Endothelial cell of umbilical vein (primary cell): ENCODE measurements at regions not wholly inside any gene's neighbourhood (a gene's known extent, or its start where the extent isn't known, plus 50 kb on each side); places are given as distances from the start of the nearest gene placed in this dataset.

Experiments
- BruUV-seq: library from RNA; stranded (reverse); fragments of 400-500 nt; replicated peaks from 2 replicates; lab custom pipeline; 2021; lab: Mats Ljungman, UMichigan
- CTCF ChIA-PET: fragments of 300-600, 350-600 bp; sonication (Branson Sonifier 250); formaldehyde crosslinking; loops from one replicate; lab custom pipeline; 2021; ENCODE audit warnings: antibody characterized with exemption, inconsistent platforms; lab: Charles Lee
- POLR2A ChIA-PET: fragments of 300-600, 350-600 bp; sonication (Branson Sonifier 250); formaldehyde crosslinking; loops from one replicate; lab custom pipeline; 2021; ENCODE audit warnings: antibody characterized with exemption, inconsistent platforms; lab: Charles Lee
- DNase-seq: peaks from one replicate; pipeline ENCODE4 v3.0.0-alpha.2; 2011; ENCODE audit warnings: low read depth, low spot score
- FAIRE-seq: peaks from 2 replicates; lab custom pipeline; 2011; peaks lifted over from hg19 to GRCh38; lab: Jason Lieb, UNC
- H2AFZ ChIP-seq: 2 replicates; pipeline ENCODE4 v1.6.0; 2012; ENCODE audit warnings: low read depth, low read length, control low read depth, inconsistent platforms
- H3K27ac ChIP-seq: 2 replicates; pipeline ENCODE4 v1.5.1; 2011; ENCODE audit warnings: low read depth, mild to moderate bottlenecking, control low read depth, low read length, moderate library complexity; ENCODE audit not compliant: insufficient read depth
- H3K27me3 ChIP-seq, 2 experiments: 2 replicates each; pipeline versions ENCODE4 v1.6.0 to v1.6.1; 2011; ENCODE audit warnings: low read length in 2 of 2, mixed read lengths in 1 of 2; ENCODE audit not compliant: control insufficient read depth in 2 of 2, insufficient read depth in 2 of 2
- H3K36me3 ChIP-seq, 2 experiments: 2 replicates in 1 of 2; 3 replicates in 1 of 2; pipeline ENCODE4 v1.5.1; 2011; ENCODE audit warnings: low read length in 2 of 2, mild to moderate bottlenecking in 1 of 2, moderate library complexity in 1 of 2; ENCODE audit not compliant: control insufficient read depth in 2 of 2, insufficient read depth in 2 of 2; ENCODE audit errors: extremely low read depth in 1 of 2
- H3K4me1 ChIP-seq: 3 replicates; pipeline ENCODE4 v1.5.1; 2011; ENCODE audit warnings: mild to moderate bottlenecking, low read length; ENCODE audit not compliant: control insufficient read depth, insufficient read depth; ENCODE audit errors: extremely low read depth
- H3K4me2 ChIP-seq: 2 replicates; pipeline ENCODE4 v1.6.1; 2011; ENCODE audit warnings: low read length, control low read depth, mixed read lengths; ENCODE audit not compliant: insufficient read depth
- H3K4me3 ChIP-seq, 3 experiments: fragments of 200-600 bp in 1 of 3; sonication (generic), shearing (Covaris generic) in 1 of 3; replicated peaks in 1 of 3; 2 replicates each; pipeline ENCODE4 v1.5.1; 2011 to 2016; ENCODE audit warnings: control low read depth in 3 of 3, low read length in 3 of 3, mild to moderate bottlenecking in 2 of 3, inconsistent platforms in 1 of 3, low read depth in 1 of 3, moderate library complexity in 1 of 3; ENCODE audit not compliant: insufficient read depth in 1 of 3
- H3K79me2 ChIP-seq: 2 replicates; pipeline ENCODE4 v1.6.0; 2012; ENCODE audit warnings: low read length, inconsistent platforms; ENCODE audit not compliant: control insufficient read depth, insufficient read depth
- H3K9ac ChIP-seq: replicated peaks from 2 replicates; pipeline ENCODE3; 2011; ENCODE audit warnings: low read length, control low read depth; ENCODE audit not compliant: insufficient read depth; ENCODE audit errors: extremely low read depth
- H3K9me1 ChIP-seq: replicated peaks from 3 replicates; pipeline ENCODE4 v1.6.0; 2011; ENCODE audit warnings: mild to moderate bottlenecking, low read length; ENCODE audit not compliant: control insufficient read depth, insufficient read depth; ENCODE audit errors: extremely low read depth
- H3K9me3 ChIP-seq: replicated peaks from 2 replicates; pipeline ENCODE4 v1.5.1; 2012; ENCODE audit warnings: low read length, inconsistent platforms; ENCODE audit not compliant: control insufficient read depth, insufficient read depth
- H4K20me1 ChIP-seq: replicated peaks from 2 replicates; pipeline ENCODE3; 2011; ENCODE audit warnings: mild to moderate bottlenecking, low read length; ENCODE audit not compliant: control insufficient read depth, insufficient read depth; ENCODE audit errors: extremely low read depth
- EZH2 ChIP-seq: IDR thresholded peaks from 2 replicates; pipeline ENCODE4 v1.6.1; 2012; ENCODE audit warnings: borderline replicate concordance, low read depth, mild to moderate bottlenecking, moderate library complexity, low read length, inconsistent platforms; ENCODE audit not compliant: severe bottlenecking
- FOS ChIP-seq: IDR thresholded peaks from 2 replicates; pipeline ENCODE4 v1.6.1; 2011; ENCODE audit warnings: mild to moderate bottlenecking, low read length, moderate library complexity, borderline replicate concordance; ENCODE audit not compliant: insufficient read depth
- GATA2 ChIP-seq: IDR thresholded peaks from 2 replicates; pipeline ENCODE4 v1.7.0; 2011; ENCODE audit warnings: low read depth, mild to moderate bottlenecking, moderate library complexity, mixed read lengths, low read length; ENCODE audit not compliant: insufficient read length, insufficient read depth
- JUN ChIP-seq: IDR thresholded peaks from 2 replicates; pipeline ENCODE4 v1.6.1; 2011; ENCODE audit warnings: borderline replicate concordance, low read depth; ENCODE audit not compliant: insufficient read length, insufficient read depth
- MYC ChIP-seq: IDR thresholded peaks from one replicate; pipeline ENCODE4 v1.6.1; 2011; ENCODE audit warnings: mild to moderate bottlenecking, low read depth, low read length
- POLR2A ChIP-seq: IDR thresholded peaks from 2 replicates; pipeline ENCODE4 v1.6.1; 2012; ENCODE audit warnings: low read depth, mild to moderate bottlenecking, control low read depth, low read length
- POLR2AphosphoS5 ChIP-seq: IDR thresholded peaks from 2 replicates; pipeline ENCODE4 v1.6.1; 2012; ENCODE audit warnings: low read depth, mild to moderate bottlenecking, control low read depth, low read length, moderate library complexity; ENCODE audit not compliant: insufficient read depth
- dilution Hi-C: fragments of 300-500 bp; cut with MboI; formaldehyde crosslinking; loops from one replicate; pipeline ENCODE4 v1.15.0; 2019; ENCODE audit warnings: low sequenced_read_pairs; ENCODE audit not compliant: extremely low pct_ligation_motif_present
- intact Hi-C: fragments of 100-400 bp; cut with micrococcal nuclease; formaldehyde crosslinking; loops from one replicate; pipeline ENCODE4 v1.10.0; 2022
- TF ChIP-seq, protein P1 (sequence below), 2 donors: IDR thresholded peaks; 1 replicate in 1 of 2; 2 replicates in 1 of 2; pipeline ENCODE4 v1.5.1; 2011; ENCODE audit warnings: low read length in 2 of 2, mild to moderate bottlenecking in 2 of 2, moderate library complexity in 2 of 2, control low read depth in 1 of 2, inconsistent platforms in 1 of 2, low read depth in 1 of 2; ENCODE audit not compliant: insufficient read depth in 1 of 2; ENCODE audit errors: extremely low read depth in 1 of 2
- TF ChIP-seq, protein P2 (sequence below): IDR thresholded peaks from 2 replicates; pipeline ENCODE4 v1.6.1; 2011; ENCODE audit not compliant: insufficient read depth, insufficient read length

DNA sequence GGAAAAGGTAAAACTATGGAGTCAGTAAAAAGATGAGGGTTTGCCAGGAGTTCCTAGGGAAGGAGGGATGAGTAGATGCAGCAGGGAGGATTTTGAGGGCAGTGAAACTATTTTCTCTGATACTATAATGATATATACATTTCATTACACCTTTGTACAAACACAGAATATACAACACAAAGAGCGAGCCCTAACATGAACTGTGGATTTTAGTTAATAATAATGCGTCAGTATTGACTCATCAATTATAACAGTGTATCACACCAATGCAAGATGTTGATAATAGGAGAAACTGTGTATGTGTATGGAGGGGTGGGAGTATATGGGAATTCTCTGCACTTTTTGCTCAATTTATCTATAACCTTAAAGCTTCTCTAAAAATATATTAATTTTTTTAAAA, 404.3 kb upstream of the NOVA1 start:
- no peaks in the 10 kb centered on the region for H3K79me2 ChIP-seq
- no peak overlapping the region for H3K4me3 ChIP-seq
- POLR2A ChIA-PET = no interaction called here
- CTCF ChIA-PET = no interaction called here
- no TSS peak for BruUV-seq
- no peak overlapping the region for H3K4me2 ChIP-seq
- TF ChIP-seq GATA2 = no peak
- TF ChIP-seq FOS = no peak
- TF ChIP-seq, protein P1, sequence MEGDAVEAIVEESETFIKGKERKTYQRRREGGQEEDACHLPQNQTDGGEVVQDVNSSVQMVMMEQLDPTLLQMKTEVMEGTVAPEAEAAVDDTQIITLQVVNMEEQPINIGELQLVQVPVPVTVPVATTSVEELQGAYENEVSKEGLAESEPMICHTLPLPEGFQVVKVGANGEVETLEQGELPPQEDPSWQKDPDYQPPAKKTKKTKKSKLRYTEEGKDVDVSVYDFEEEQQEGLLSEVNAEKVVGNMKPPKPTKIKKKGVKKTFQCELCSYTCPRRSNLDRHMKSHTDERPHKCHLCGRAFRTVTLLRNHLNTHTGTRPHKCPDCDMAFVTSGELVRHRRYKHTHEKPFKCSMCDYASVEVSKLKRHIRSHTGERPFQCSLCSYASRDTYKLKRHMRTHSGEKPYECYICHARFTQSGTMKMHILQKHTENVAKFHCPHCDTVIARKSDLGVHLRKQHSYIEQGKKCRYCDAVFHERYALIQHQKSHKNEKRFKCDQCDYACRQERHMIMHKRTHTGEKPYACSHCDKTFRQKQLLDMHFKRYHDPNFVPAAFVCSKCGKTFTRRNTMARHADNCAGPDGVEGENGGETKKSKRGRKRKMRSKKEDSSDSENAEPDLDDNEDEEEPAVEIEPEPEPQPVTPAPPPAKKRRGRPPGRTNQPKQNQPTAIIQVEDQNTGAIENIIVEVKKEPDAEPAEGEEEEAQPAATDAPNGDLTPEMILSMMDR (IDR thresholded peaks at IDR 0.05; ENCODE audit: extremely low read depth in 1 of 2, insufficient read depth in 1 of 2, low read depth in 1 of 2, low read length in 2 of 2) = no peak
- TF ChIP-seq, protein P2, sequence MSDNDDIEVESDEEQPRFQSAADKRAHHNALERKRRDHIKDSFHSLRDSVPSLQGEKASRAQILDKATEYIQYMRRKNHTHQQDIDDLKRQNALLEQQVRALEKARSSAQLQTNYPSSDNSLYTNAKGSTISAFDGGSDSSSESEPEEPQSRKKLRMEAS = no peak
- TF ChIP-seq POLR2AphosphoS5 = no peak
- TF ChIP-seq JUN = no peak
- no peak for TF ChIP-seq POLR2A
- no peak for TF ChIP-seq EZH2
- no peak for TF ChIP-seq MYC
- dilution Hi-C loops = no loop called here
- no peaks in the 10 kb centered on the region for H3K4me1 ChIP-seq
- no peak overlapping the region for H2AFZ ChIP-seq
- intact Hi-C loops = no loop called here
- no peaks in the 10 kb centered on the region for H3K36me3 ChIP-seq
- no peak for DNase-seq
- H3K27me3 ChIP-seq = no peaks in the 10 kb centered on the region
- H3K9me3 ChIP-seq = no peaks in the 10 kb centered on the region
- no peaks in the 10 kb centered on the region for H3K9me1 ChIP-seq
- H4K20me1 ChIP-seq = no peaks in the 10 kb centered on the region
- FAIRE-seq = no peak
- no peak overlapping the region for H3K27ac ChIP-seq
- no peak overlapping the region for H3K9ac ChIP-seq
